ENCODE measurements at regions not wholly inside any gene's neighbourhood (a gene's known extent, or its start where the extent isn't known, plus 50 kb on each side); places are given as distances from the start of the nearest gene placed in this dataset.

DNA sequence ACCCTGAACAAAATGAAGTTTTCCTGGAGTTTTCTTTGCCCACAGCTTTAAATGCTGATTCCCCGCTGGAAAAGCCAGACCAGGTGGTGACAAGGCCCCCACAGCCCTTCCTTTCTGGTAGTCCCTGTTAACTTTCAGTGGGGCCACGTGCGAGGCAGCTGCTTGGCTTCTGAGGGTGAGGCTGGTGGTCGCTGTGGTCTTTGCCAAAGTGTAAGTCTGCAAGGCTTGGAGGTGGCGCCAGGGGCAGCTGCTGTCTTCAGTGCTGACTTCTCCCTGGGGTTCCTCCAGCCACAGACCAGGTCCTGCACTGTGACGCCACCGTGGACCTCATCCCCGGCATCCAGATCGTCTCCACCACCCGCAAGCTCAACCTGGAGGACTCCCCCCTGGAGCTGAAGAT, 54.1 kb upstream of the TAMM41 start (continued):
- no peak for TF ChIP-seq ZSCAN4 (tag by site-specific recombination; IDR thresholded peaks at IDR 0.05)

DNA sequence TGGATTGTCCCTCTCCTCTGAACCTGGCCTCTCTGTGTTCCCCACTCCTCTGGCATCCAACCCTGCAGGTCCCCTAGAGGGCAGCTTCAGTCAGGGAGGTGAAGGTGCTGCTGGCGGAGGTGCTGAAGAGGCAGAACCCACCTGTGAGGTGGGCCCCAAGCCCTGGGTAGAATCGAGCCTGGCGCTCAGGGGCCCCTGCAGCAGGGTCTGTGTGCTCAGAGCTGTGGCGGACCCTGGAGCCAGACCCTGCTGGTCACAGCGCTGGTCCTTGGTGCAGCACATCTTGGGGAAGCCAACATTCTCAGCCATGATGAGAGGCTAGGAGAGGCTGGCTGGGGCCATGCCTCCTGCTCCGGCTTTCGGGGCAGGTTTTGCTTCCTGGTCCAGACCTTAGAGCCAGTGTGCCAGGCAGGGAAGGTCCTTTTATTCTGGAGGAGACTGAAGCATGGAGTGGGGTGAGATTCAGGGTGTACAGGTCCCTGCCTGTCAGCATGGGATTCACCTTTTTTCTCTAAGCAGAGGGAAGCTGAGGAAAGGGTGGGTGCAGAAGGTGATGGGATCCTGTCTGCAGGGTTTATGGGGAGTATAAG, 54.7 kb upstream of the TAMM41 start:
- Histone ChIP-seq H3K4me3 (ENCODE audit: low read depth, low read length) (no peak overlapping the region), H3K4me1 (ENCODE audit: control insufficient read depth, insufficient read depth, low read length) (no peaks in the 10 kb centered on the region), H3K36me3 (ENCODE audit: control insufficient read depth in 2 of 2, insufficient read depth in 1 of 2, low read length in 2 of 2) (no peaks in the 10 kb centered on the region), H3K27ac (ENCODE audit: extremely low read depth, low read depth, low read length) (no peak overlapping the region), H3K9me3 (ENCODE audit: control insufficient read depth, insufficient read depth, low read depth, low read length) (no peaks in the 10 kb centered on the region)
- ChIA-PET POLR2A (no interaction called here), CTCF (no interaction called here)
- no peak for TF ChIP-seq ZNF239 (tag by site-specific recombination; IDR thresholded peaks at IDR 0.05)
- TF ChIP-seq ZSCAN30 (tag by site-specific recombination; IDR thresholded peaks at IDR 0.05): no peak
- TF ChIP-seq ZNF501 (tag by site-specific recombination; IDR thresholded peaks at IDR 0.05): no peak
- TF ChIP-seq ZNF266 (tag by site-specific recombination; IDR thresholded peaks at IDR 0.05; ENCODE audit: low read depth): no peak

DNA sequence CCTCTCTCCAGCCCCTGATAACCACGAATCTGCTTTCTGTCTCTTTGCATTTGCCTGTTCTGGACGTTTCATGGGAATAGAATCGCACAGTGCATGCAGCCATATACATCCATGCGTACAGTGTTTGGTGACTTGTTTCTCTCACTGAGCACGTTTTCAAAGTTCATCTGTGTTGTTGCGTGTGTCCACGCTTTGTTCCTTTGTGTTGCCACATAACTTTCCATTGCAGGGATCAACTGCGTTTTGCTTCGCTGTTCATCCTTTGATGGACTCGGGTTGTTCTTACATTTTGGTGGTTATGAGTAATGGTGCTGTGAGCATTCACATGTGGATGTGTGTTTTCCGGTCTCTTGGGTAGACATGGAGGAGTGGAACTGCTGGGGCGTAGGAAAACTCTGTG, 56.4 kb upstream of the TAMM41 start:
- TF ChIP-seq ZNF2 (tag by site-specific recombination; IDR thresholded peaks at IDR 0.05) (no peak), ZNF521 (tag by site-specific recombination; IDR thresholded peaks at IDR 0.05) (no peak), ZNF560 (tag by site-specific recombination; IDR thresholded peaks at IDR 0.05; ENCODE audit: borderline replicate concordance) (no peak), ZBTB17 (tag by site-specific recombination; IDR thresholded peaks at IDR 0.05) (no peak), SETDB1 (IDR thresholded peaks at IDR 0.05; ENCODE audit: insufficient read length, low read length) (no peak), OVOL3 (tag by site-specific recombination; IDR thresholded peaks at IDR 0.05) (no peak), ZNF221 (tag by site-specific recombination; IDR thresholded peaks at IDR 0.05; ENCODE audit: borderline replicate concordance) (no peak), ZNF585B (tag by site-specific recombination; IDR thresholded peaks at IDR 0.05) (no peak)
- TF ChIP-seq, protein P1, sequence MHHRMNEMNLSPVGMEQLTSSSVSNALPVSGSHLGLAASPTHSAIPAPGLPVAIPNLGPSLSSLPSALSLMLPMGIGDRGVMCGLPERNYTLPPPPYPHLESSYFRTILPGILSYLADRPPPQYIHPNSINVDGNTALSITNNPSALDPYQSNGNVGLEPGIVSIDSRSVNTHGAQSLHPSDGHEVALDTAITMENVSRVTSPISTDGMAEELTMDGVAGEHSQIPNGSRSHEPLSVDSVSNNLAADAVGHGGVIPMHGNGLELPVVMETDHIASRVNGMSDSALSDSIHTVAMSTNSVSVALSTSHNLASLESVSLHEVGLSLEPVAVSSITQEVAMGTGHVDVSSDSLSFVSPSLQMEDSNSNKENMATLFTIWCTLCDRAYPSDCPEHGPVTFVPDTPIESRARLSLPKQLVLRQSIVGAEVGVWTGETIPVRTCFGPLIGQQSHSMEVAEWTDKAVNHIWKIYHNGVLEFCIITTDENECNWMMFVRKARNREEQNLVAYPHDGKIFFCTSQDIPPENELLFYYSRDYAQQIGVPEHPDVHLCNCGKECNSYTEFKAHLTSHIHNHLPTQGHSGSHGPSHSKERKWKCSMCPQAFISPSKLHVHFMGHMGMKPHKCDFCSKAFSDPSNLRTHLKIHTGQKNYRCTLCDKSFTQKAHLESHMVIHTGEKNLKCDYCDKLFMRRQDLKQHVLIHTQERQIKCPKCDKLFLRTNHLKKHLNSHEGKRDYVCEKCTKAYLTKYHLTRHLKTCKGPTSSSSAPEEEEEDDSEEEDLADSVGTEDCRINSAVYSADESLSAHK (tag by site-specific recombination; IDR thresholded peaks at IDR 0.05): no peak
- Histone ChIP-seq H3K4me1 (ENCODE audit: control insufficient read depth, insufficient read depth, low read length) (no peaks in the 10 kb centered on the region), H3K27ac (ENCODE audit: extremely low read depth, low read depth, low read length) (no peak overlapping the region), H3K36me3 (ENCODE audit: control insufficient read depth in 2 of 2, insufficient read depth in 1 of 2, low read length in 2 of 2) (no peaks in the 10 kb centered on the region), H3K9me3 (ENCODE audit: control insufficient read depth, insufficient read depth, low read depth, low read length) (no peaks in the 10 kb centered on the region), H3K4me3 (ENCODE audit: low read depth, low read length) (no peak overlapping the region)
- ChIA-PET POLR2A (no interaction called here), CTCF (no interaction called here)

DNA sequence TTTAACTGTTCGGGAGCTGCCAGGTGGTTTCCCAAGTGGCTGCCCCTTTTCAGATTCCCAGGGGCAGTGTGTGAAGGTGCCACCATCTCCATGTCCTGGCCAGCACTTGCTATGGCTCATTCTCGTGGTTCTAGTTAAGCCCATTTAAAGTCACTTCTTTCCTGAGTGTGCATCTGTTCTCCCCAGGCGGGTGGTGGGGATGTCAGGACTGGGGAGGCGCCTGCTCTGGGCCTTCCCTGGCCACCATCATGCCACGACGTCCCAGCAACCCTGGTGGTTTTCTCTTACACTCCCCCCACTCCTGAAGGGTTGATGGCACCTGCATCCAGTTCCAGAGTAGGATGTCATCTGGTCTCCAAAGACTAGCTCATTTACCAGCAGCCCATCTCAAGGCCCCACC, 56.8 kb upstream of the TAMM41 start:
- H3K9me3 ChIP-seq (ENCODE audit: control insufficient read depth, insufficient read depth, low read depth, low read length): no peaks in the 10 kb centered on the region
- H3K4me3 ChIP-seq (ENCODE audit: low read depth, low read length): no peak overlapping the region
- no peaks in the 10 kb centered on the region for H3K36me3 ChIP-seq (ENCODE audit: control insufficient read depth in 2 of 2, insufficient read depth in 1 of 2, low read length in 2 of 2)
- CTCF ChIA-PET: no interaction called here
- H3K27ac ChIP-seq (ENCODE audit: extremely low read depth, low read depth, low read length): no peak overlapping the region
- POLR2A ChIA-PET: no interaction called here
- TF ChIP-seq ZNF626 (tag by site-specific recombination; IDR thresholded peaks at IDR 0.05) (no peak), ZNF175 (tag by site-specific recombination; IDR thresholded peaks at IDR 0.05) (no peak), ZNF549 (tag by site-specific recombination; IDR thresholded peaks at IDR 0.05) (no peak), GFI1B (tag by site-specific recombination; IDR thresholded peaks at IDR 0.05) (no peak), ZNF341 (tag by site-specific recombination; IDR thresholded peaks at IDR 0.05; ENCODE audit: low read depth) (no peak), ZNF623 (tag by site-specific recombination; IDR thresholded peaks at IDR 0.05) (no peak), REPIN1 (tag by site-specific recombination; IDR thresholded peaks at IDR 0.05; ENCODE audit: low read depth) (no peak), ZNF248 (tag by site-specific recombination; IDR thresholded peaks at IDR 0.05) (no peak), KLF8 (tag by site-specific recombination; IDR thresholded peaks at IDR 0.05) (no peak)
- H3K4me1 ChIP-seq (ENCODE audit: control insufficient read depth, insufficient read depth, low read length): no peaks in the 10 kb centered on the region
